ENCODE measurements at regions not wholly inside any gene's neighbourhood (a gene's known extent, or its start where the extent isn't known, plus 50 kb on each side); places are given as distances from the start of the nearest gene placed in this dataset.

- CTCF ChIA-PET: interaction anchor here (1.4 kb wide), 1 partner anchor 149 kb away, joined by 3 read pairs; no protein-coding TSS in a partner anchor
- no peak for TF ChIP-seq CTCF (IDR thresholded peaks at IDR 0.05; ENCODE audit: insufficient read depth, low read length, missing control alignments)
- POLR2A ChIA-PET: interaction anchor here (0.8 to 1.5 kb wide), 2 partner anchors 74 to 149 kb away, joined by 4 to 5 read pairs; partner anchors contain the start of gene SOX11
These were observed 73.9 kb downstream of the SOX11 start for GRCh38 chr2:5766056-5766455.

GRCh38 chr2:5766561-5766960 is 74.4 kb downstream of the SOX11 start:
- POLR2A ChIA-PET: interaction anchor here (0.8 to 1.5 kb wide), 2 partner anchors 75 to 149 kb away, joined by 4 to 5 read pairs; partner anchors contain the start of gene SOX11
- no peak overlapping the region for H3K4me3 ChIP-seq (ENCODE audit: low read depth, low read length)
- peak; percentile 52 for DNase-seq (ENCODE audit: low read depth, low spot score)
- CTCF ChIA-PET: interaction anchor here (1.4 kb wide), 1 partner anchor 149 kb away, joined by 3 read pairs; no protein-coding TSS in a partner anchor
- TF ChIP-seq CTCF (IDR thresholded peaks at IDR 0.05; ENCODE audit: insufficient read depth, low read length, missing control alignments): no peak

More at GRCh38 chr2:5766056-5766455, 73.9 kb downstream of the SOX11 start:
- no peak overlapping the region for H3K4me3 ChIP-seq (ENCODE audit: low read depth, low read length)
- DNase-seq (ENCODE audit: low read depth, low spot score): peak; percentile 70

GRCh38 chr2:5777131-5777535 is 84.9 kb downstream of the SOX11 start:
- no peak for TF ChIP-seq CTCF (IDR thresholded peaks at IDR 0.05; ENCODE audit: insufficient read depth, low read length, missing control alignments)

GRCh38 chr2:5781679-5782078 is 89.5 kb downstream of the SOX11 start:
- CTCF ChIA-PET: no interaction called here
- POLR2A ChIA-PET: no interaction called here
- no peak overlapping the region for H3K4me3 ChIP-seq (ENCODE audit: low read depth, low read length)
- no peak for TF ChIP-seq CTCF (IDR thresholded peaks at IDR 0.05; ENCODE audit: insufficient read depth, low read length, missing control alignments)
- no peak for DNase-seq (ENCODE audit: low read depth, low spot score)

More at GRCh38 chr2:5777131-5777535, 84.9 kb downstream of the SOX11 start:
- no peak overlapping the region for H3K4me3 ChIP-seq (ENCODE audit: low read depth, low read length)
- DNase-seq (ENCODE audit: low read depth, low spot score): no peak
- CTCF ChIA-PET: no interaction called here
- POLR2A ChIA-PET: no interaction called here

GRCh38 chr2:5782103-5782502 is 89.9 kb downstream of the SOX11 start:
- DNase-seq (ENCODE audit: low read depth, low spot score): no peak
- H3K4me3 ChIP-seq (ENCODE audit: low read depth, low read length): no peak overlapping the region
- no peak for TF ChIP-seq CTCF (IDR thresholded peaks at IDR 0.05; ENCODE audit: insufficient read depth, low read length, missing control alignments)
- ChIA-PET CTCF (no interaction called here), POLR2A (no interaction called here)

DNA sequence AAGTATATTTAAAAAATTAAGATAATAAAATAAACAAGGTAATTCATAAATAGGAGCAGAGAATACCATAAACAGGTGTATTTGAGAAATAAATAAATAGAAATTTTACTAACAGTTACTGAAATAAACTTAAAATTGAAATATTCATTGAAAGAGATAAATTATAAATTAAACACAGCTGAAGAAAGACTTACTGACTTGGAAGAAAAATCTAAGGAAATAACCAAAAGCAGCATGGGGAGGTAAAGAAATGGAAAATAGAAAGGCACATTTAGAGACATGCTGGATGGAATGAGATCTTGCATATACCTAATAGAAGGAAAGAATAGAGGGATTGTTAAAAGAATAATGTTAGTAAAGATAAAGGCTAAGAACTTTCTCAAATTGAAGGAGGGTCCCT is 96.3 kb downstream of the SOX11 start:
- no peak for DNase-seq (ENCODE audit: low read depth, low spot score)
- CTCF ChIA-PET: no interaction called here
- no peak overlapping the region for H3K4me3 ChIP-seq (ENCODE audit: low read depth, low read length)
- TF ChIP-seq CTCF (IDR thresholded peaks at IDR 0.05; ENCODE audit: insufficient read depth, low read length, missing control alignments): no peak
- POLR2A ChIA-PET: no interaction called here
